ENCODE measurements at regions not wholly inside any gene's neighbourhood (a gene's known extent, or its start where the extent isn't known, plus 50 kb on each side); places are given as distances from the start of the nearest gene placed in this dataset.
"Not testable (repeated sequence)": the region's sequence is repeated elsewhere in the genome, so short reads cannot be mapped to it uniquely, and the experiment has no call there.

DNA sequence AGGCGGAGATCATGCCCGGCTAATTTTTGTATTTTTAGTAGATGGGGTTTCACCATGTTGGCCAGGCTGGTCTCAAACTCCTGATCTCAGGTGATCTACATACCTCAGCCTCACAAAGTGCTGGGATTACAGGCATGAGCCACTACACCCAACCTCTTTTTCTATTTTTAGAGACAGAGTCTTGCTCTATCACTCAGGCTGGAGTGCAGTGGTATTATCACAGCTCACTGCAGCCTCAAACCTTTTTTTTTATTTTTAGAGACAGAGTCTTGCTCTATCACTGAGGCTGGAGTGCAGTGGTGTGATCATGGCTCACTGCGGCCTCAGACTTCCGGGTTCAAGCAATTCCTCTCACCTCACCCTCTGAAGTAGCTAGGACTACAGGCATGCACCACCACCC, 64.6 kb upstream of the ADGRL1 start:
- H3K4me3 Mint-ChIP-seq; H3K27ac Mint-ChIP-seq; intact Hi-C loops (cut with micrococcal nuclease); H3K36me3 Mint-ChIP-seq (ENCODE audit: low read depth): not testable (repeated sequence)
- peaks cover 19% of the 10 kb centered on the region for H3K4me1 Mint-ChIP-seq (ENCODE audit: low read depth)
- H3K27me3 Mint-ChIP-seq: peaks cover 43% of the 10 kb centered on the region
- H3K9me3 Mint-ChIP-seq: peaks cover 14% of the 10 kb centered on the region

GRCh38 chr19:14267224-14267741, 61.3 kb upstream of the ADGRL1 start:
- peaks cover 8% of the 10 kb centered on the region for H3K4me1 Mint-ChIP-seq (ENCODE audit: low read depth)
- H3K27ac Mint-ChIP-seq: no peak overlapping the region
- intact Hi-C loops (cut with micrococcal nuclease): no loop called here
- no peaks in the 10 kb centered on the region for H3K36me3 Mint-ChIP-seq (ENCODE audit: low read depth)
- peaks cover 39% of the 10 kb centered on the region for H3K27me3 Mint-ChIP-seq
- no peaks in the 10 kb centered on the region for H3K9me3 Mint-ChIP-seq
- no peak overlapping the region for H3K4me3 Mint-ChIP-seq

GRCh38 chr19:14266208-14266607, 60.2 kb upstream of the ADGRL1 start:
- H3K4me1 Mint-ChIP-seq (ENCODE audit: low read depth); H3K36me3 Mint-ChIP-seq (ENCODE audit: low read depth); H3K9me3 Mint-ChIP-seq; intact Hi-C loops (cut with micrococcal nuclease); H3K4me3 Mint-ChIP-seq; H3K27ac Mint-ChIP-seq: not testable (repeated sequence)
- peaks cover 34% of the 10 kb centered on the region for H3K27me3 Mint-ChIP-seq

GRCh38 chr19:14265290-14266036, 59.5 kb upstream of the ADGRL1 start:
- H3K4me3 Mint-ChIP-seq: no peak overlapping the region
- H3K36me3 Mint-ChIP-seq (ENCODE audit: low read depth): no peaks in the 10 kb centered on the region
- no peaks in the 10 kb centered on the region for H3K4me1 Mint-ChIP-seq (ENCODE audit: low read depth)
- intact Hi-C loops (cut with micrococcal nuclease): no loop called here
- H3K9me3 Mint-ChIP-seq: no peaks in the 10 kb centered on the region
- H3K27ac Mint-ChIP-seq: no peak overlapping the region
- H3K27me3 Mint-ChIP-seq: peaks cover 35% of the 10 kb centered on the region

DNA sequence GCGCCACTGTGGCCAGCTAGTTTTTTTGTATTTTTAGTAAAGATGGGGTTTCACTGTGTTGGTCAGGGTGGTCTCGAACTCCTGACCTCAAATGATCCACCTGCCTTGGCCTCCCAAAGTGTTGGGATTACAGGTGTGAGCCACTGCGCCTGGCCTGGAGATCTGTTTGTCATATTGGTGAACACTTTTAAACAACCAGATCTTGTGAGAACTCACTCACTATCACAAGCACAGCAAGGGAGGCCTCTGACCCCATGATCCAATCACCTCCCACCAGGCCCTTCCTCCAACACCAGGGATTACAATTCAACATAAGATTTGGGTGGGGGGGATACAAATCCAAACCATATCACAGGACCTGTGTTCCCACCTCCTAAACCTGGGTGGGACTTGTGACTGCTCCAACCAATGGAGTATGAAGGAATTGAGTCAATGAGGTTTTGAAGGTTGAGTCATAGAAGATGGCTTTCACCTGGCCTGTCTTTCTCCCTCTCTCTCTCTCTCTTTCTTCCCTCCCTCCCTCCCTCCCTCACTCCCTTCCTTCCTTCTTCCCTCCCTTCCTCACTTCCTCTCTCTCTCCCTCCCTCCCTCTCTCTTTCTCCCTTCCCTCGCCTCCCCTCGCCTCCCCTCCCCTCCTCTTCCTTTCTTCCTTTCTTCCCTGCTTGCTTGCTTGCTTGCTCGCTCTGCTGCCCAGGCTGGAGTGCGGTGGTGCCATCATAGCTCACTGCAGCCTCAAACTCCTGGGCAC, 50.1 kb upstream of the ADGRL1 start:
- H3K36me3 Mint-ChIP-seq (ENCODE audit: low read depth); intact Hi-C loops (cut with micrococcal nuclease); H3K4me1 Mint-ChIP-seq (ENCODE audit: low read depth); H3K27ac Mint-ChIP-seq; H3K9me3 Mint-ChIP-seq; H3K4me3 Mint-ChIP-seq: not testable (repeated sequence)
- H3K27me3 Mint-ChIP-seq: peaks cover 27% of the 10 kb centered on the region
